ENCODE measurements at regions not wholly inside any gene's neighbourhood (a gene's known extent, or its start where the extent isn't known, plus 50 kb on each side); places are given as distances from the start of the nearest gene placed in this dataset.

- Histone ChIP-seq H3K27me3 (no peaks in the 10 kb centered on the region), H3K4me3 (no peak overlapping the region), H3K9me3 (peaks cover 4% of the 10 kb centered on the region), H3K27ac (no peak overlapping the region), H3K4me1 (no peaks in the 10 kb centered on the region), H3K36me3 (no peaks in the 10 kb centered on the region)
- intact Hi-C loops (cut with DNase I), result no loop called here
- no peak for ATAC-seq
- no peak for TF ChIP-seq CTCF (IDR thresholded peaks at IDR 0.05)
- DNase-seq, result peak; percentile 37
Observed at GRCh38 chr2:128774320-128775216, 455.9 kb upstream of the HS6ST1 start.

- no peaks in the 10 kb centered on the region for H3K36me3 ChIP-seq
- DNase-seq, result peak; percentile 26
- intact Hi-C loops (cut with DNase I), result no loop called here
- H3K4me3 ChIP-seq, result no peak overlapping the region
- peaks cover 4% of the 10 kb centered on the region for H3K9me3 ChIP-seq
- ATAC-seq, result no peak
- no peak for TF ChIP-seq CTCF (IDR thresholded peaks at IDR 0.05)
- no peaks in the 10 kb centered on the region for H3K27me3 ChIP-seq
- no peaks in the 10 kb centered on the region for H3K4me1 ChIP-seq
- H3K27ac ChIP-seq, result no peak overlapping the region
Observed at GRCh38 chr2:128775217-128775913, 456.7 kb upstream of the HS6ST1 start.

DNA sequence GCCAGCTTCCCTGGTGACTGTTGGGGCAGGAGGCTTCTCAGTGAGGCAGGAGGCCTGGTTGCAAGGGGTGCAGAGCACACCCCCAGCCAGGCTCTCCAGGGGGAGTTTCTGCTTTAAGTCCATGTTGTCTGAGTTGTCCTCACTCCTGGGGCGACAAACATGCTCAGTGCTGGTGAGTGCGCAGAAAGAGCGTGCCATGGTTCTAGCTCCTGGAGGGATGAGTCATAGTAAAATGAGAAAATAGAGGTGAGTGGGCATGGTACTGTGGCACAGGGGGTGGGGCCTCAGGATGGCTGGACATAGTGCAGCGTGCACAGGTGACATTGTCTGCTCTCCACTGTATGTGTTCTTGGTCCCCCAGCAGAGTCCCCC, 457.2 kb upstream of the HS6ST1 start:
- Histone ChIP-seq H3K4me3 (no peak overlapping the region), H3K27me3 (no peaks in the 10 kb centered on the region), H3K4me1 (no peaks in the 10 kb centered on the region), H3K27ac (no peak overlapping the region), H3K9me3 (peaks cover 4% of the 10 kb centered on the region), H3K36me3 (no peaks in the 10 kb centered on the region)
- intact Hi-C loops (cut with DNase I), result no loop called here
- DNase-seq, result no peak
- ATAC-seq, result no peak
- no peak for TF ChIP-seq CTCF (IDR thresholded peaks at IDR 0.05)

- Histone ChIP-seq H3K4me3 (no peak overlapping the region), H3K36me3 (no peaks in the 10 kb centered on the region), H3K4me1 (no peaks in the 10 kb centered on the region), H3K27me3 (no peaks in the 10 kb centered on the region), H3K27ac (no peak overlapping the region), H3K9me3 (peaks cover 4% of the 10 kb centered on the region)
- intact Hi-C loops (cut with DNase I), result no loop called here
- ATAC-seq, result no peak
- no peak for TF ChIP-seq CTCF (IDR thresholded peaks at IDR 0.05)
- peak; percentile 35 for DNase-seq
Observed at GRCh38 chr2:128776461-128777195, 458.0 kb upstream of the HS6ST1 start.

DNA sequence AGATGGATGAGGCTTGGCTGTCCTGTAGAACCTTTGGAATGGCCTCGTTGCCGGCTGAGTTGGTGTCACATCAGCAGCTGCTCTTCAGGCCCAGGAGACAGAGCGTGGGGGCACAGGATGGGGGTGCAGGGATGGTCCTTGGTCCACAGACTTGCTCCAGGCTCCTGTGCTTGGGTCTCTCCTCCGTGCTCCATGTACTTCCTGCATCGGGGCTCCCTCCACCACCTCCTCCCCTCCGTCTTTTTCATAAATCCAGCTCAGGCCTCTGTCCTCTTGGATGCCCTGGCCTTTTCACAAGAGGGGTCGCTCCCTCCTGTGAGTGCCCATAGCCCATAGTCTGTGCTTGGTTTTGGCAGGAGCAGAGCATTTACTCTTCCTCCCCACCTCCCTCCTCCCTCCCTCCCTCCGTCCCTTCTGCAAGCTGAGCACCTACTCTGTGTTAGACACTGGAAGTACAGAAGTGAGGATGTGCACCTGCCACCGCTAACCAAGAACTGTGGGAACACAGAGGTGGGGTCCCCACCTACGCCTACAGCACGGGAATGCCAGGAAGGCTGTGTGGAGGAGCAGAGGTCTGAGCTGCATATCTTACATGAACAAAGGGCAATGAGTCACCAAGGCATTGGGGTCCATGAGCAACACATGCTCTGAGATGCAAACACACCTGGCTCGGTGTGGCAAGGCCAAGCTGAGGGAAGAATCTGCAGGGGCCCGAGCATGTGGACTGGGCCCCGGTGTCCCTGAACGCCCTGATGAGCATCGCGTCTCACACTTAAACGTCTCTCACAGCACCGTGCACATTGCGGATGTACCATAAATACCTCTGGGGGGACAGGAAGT, 458.7 kb upstream of the HS6ST1 start:
- intact Hi-C loops (cut with DNase I), result no loop called here

More for the DNA sequence above, 458.7 kb upstream of the HS6ST1 start:
- no peaks in the 10 kb centered on the region for H3K36me3 ChIP-seq
- DNase-seq, result peak; percentile 43
- H3K27ac ChIP-seq, result no peak overlapping the region
- H3K4me1 ChIP-seq, result no peaks in the 10 kb centered on the region
- H3K27me3 ChIP-seq, result no peaks in the 10 kb centered on the region
- ATAC-seq, result no peak
- no peak for TF ChIP-seq CTCF (IDR thresholded peaks at IDR 0.05)
- H3K9me3 ChIP-seq, result peaks cover 4% of the 10 kb centered on the region
- no peak overlapping the region for H3K4me3 ChIP-seq
